Keratinocyte (primary cell): ENCODE measurements at regions not wholly inside any gene's neighbourhood (a gene's known extent, or its start where the extent isn't known, plus 50 kb on each side); places are given as distances from the start of the nearest gene placed in this dataset.

Source experiments
- DNase-seq: peaks from one replicate; pipeline ENCODE4 v3.0.0-alpha.2; 2011; ENCODE audit warnings: low read depth, missing footprints, low spot score
- FAIRE-seq: peaks from 2 replicates; lab custom pipeline; 2011; peaks lifted over from hg19 to GRCh38; lab: Jason Lieb, UNC
- H2AFZ ChIP-seq: 2 replicates; pipeline ENCODE4 v1.6.0; 2012; ENCODE audit warnings: low read length, control low read depth, inconsistent platforms; ENCODE audit not compliant: control insufficient read depth
- H3K27ac ChIP-seq: 2 replicates; pipeline ENCODE4 v1.5.1; 2011; ENCODE audit warnings: low read length; ENCODE audit not compliant: control insufficient read depth, insufficient read depth
- H3K27me3 ChIP-seq: 3 replicates; pipeline ENCODE4 v1.6.0; 2011; ENCODE audit warnings: low read length; ENCODE audit not compliant: control insufficient read depth, insufficient read depth; ENCODE audit errors: extremely low read depth
- H3K36me3 ChIP-seq, 2 experiments: 2 replicates in 1 of 2; 3 replicates in 1 of 2; pipeline ENCODE4 v1.5.1; 2011; ENCODE audit warnings: low read length in 2 of 2, mild to moderate bottlenecking in 1 of 2; ENCODE audit not compliant: control insufficient read depth in 2 of 2, insufficient read depth in 2 of 2; ENCODE audit errors: extremely low read depth in 1 of 2
- H3K4me1 ChIP-seq: 3 replicates; pipeline ENCODE4 v1.5.1; 2011; ENCODE audit warnings: low read length; ENCODE audit not compliant: control insufficient read depth, insufficient read depth; ENCODE audit errors: extremely low read depth
- H3K4me2 ChIP-seq: 3 replicates; pipeline ENCODE4 v1.6.0; 2011; ENCODE audit warnings: low read depth, low read length; ENCODE audit not compliant: control insufficient read depth, insufficient read depth; ENCODE audit errors: extremely low read depth
- H3K4me3 ChIP-seq, 3 experiments: fragments of 200-600 bp in 1 of 3; sonication (generic) in 1 of 3; 2 replicates in 2 of 3; 3 replicates in 1 of 3; pipeline ENCODE4 v1.5.1; 2011 to 2016; ENCODE audit warnings: low read length in 3 of 3, mild to moderate bottlenecking in 3 of 3, control low read depth in 2 of 3, inconsistent platforms in 1 of 3, low read depth in 1 of 3, mixed read lengths in 1 of 3, mixed run types in 1 of 3, moderate library complexity in 1 of 3; ENCODE audit not compliant: control insufficient read depth in 2 of 3, insufficient read depth in 2 of 3; ENCODE audit errors: extremely low read depth in 1 of 3
- H3K79me2 ChIP-seq: 2 replicates; pipeline ENCODE4 v1.6.0; 2012; ENCODE audit warnings: low read length; ENCODE audit not compliant: control insufficient read depth, insufficient read depth
- H3K9ac ChIP-seq: 3 replicates; pipeline ENCODE4 v1.6.0; 2011; ENCODE audit warnings: low read length; ENCODE audit not compliant: control insufficient read depth, insufficient read depth; ENCODE audit errors: extremely low read depth
- H3K9me1 ChIP-seq: 3 replicates; pipeline ENCODE4 v1.6.0; 2011; ENCODE audit warnings: low read length; ENCODE audit not compliant: control insufficient read depth, insufficient read depth; ENCODE audit errors: extremely low read depth
- H3K9me3 ChIP-seq: 2 replicates; pipeline ENCODE4 v1.5.1; 2012; ENCODE audit warnings: low read depth, low read length; ENCODE audit not compliant: control insufficient read depth
- H4K20me1 ChIP-seq: 3 replicates; pipeline ENCODE4 v1.6.0; 2011; ENCODE audit warnings: low read length; ENCODE audit not compliant: control insufficient read depth, insufficient read depth; ENCODE audit errors: extremely low read depth
- CTCF ChIP-seq, 3 experiments: IDR thresholded peaks in 1 of 3; conservative IDR thresholded peaks in 1 of 3; optimal IDR thresholded peaks in 1 of 3; 2 replicates in 2 of 3; 3 replicates in 1 of 3; pipeline versions ENCODE3 to v1.5.1; 2011; ENCODE audit warnings: low read length in 3 of 3, mild to moderate bottlenecking in 3 of 3, moderate library complexity in 2 of 3, control low read depth in 1 of 3, inconsistent platforms in 1 of 3; ENCODE audit not compliant: insufficient read depth in 2 of 3; ENCODE audit errors: extremely low read depth in 1 of 3
- EZH2 ChIP-seq: IDR thresholded peaks from one replicate; pipeline ENCODE4 v1.6.1; 2012; ENCODE audit warnings: inconsistent platforms, mild to moderate bottlenecking, low read length, moderate library complexity
- dilution Hi-C: fragments of 300-500 bp; cut with MboI; formaldehyde crosslinking; loops from one replicate; pipeline ENCODE4 v1.7.0; 2020; ENCODE audit warnings: low sequenced_read_pairs; ENCODE audit not compliant: extremely low pct_ligation_motif_present

DNA sequence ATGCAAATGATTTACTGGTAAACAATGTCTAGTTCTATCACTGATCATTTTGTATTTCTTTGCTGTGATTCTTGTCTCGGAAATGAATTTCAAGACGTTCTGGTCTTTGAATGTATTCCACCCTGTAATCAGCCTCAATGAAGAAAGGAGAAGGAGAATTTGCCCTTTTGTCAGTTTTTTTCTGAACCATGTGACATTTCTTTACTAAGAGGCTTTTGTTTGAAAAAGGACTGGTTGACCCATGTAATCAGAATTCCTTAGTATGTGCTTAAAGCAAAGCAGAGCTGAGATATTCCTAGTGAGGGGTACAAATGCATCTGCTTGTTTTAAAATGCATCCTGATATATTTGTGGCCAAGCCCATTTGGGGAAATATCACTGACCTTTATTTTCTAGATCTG, 581.6 kb downstream of the ETV1 start:
- dilution Hi-C loops: no loop called here
- Histone ChIP-seq H3K27me3 (no peaks in the 10 kb centered on the region), H3K4me2 (no peak overlapping the region), H4K20me1 (no peaks in the 10 kb centered on the region), H3K9me3 (no peaks in the 10 kb centered on the region), H3K27ac (no peak overlapping the region), H3K4me3 (no peak overlapping the region), H3K4me1 (no peaks in the 10 kb centered on the region), H3K36me3 (no peaks in the 10 kb centered on the region), H3K79me2 (no peaks in the 10 kb centered on the region), H3K9ac (no peak overlapping the region), H2AFZ (no peak overlapping the region), H3K9me1 (no peaks in the 10 kb centered on the region)
- TF ChIP-seq CTCF (optimal IDR thresholded peaks at IDR 0.05 in 1 of 3, IDR thresholded peaks at IDR 0.05 in 1 of 3, conservative IDR thresholded peaks at IDR 0.05 in 1 of 3; ENCODE audit: extremely low read depth in 1 of 3, insufficient read depth in 2 of 3, low read length in 3 of 3) (no peak), EZH2 (no peak)
- DNase-seq: no peak
- no peak for FAIRE-seq

DNA sequence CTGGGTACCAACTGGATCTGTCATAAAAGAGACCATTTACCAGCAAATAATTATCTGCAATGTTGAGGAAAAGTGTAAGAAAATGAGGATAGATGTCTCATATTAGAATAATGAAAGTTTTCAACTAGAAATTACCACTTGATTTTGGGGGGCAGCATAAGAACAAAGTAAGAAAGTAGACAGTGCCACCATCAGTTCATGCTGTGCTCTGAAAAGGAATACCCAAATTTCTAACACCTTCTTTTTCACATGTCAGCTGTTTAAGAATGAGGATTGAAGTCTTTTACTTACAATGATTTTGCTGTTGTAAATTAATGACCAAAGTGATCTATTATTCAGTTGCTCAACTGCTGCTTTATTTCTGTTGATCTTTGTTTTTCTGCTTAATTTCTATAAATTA, 578.3 kb downstream of the ETV1 start:
- Histone ChIP-seq H3K4me3 (no peak overlapping the region), H3K9ac (no peak overlapping the region), H3K27ac (no peak overlapping the region), H2AFZ (no peak overlapping the region), H3K4me2 (no peak overlapping the region), H3K36me3 (no peaks in the 10 kb centered on the region), H3K9me3 (no peaks in the 10 kb centered on the region), H3K4me1 (no peaks in the 10 kb centered on the region), H3K9me1 (no peaks in the 10 kb centered on the region), H3K27me3 (no peaks in the 10 kb centered on the region), H3K79me2 (no peaks in the 10 kb centered on the region), H4K20me1 (no peaks in the 10 kb centered on the region)
- FAIRE-seq (no peak), DNase-seq (no peak)
- TF ChIP-seq EZH2 (no peak), CTCF (optimal IDR thresholded peaks at IDR 0.05 in 1 of 3, IDR thresholded peaks at IDR 0.05 in 1 of 3, conservative IDR thresholded peaks at IDR 0.05 in 1 of 3; ENCODE audit: extremely low read depth in 1 of 3, insufficient read depth in 2 of 3, low read length in 3 of 3) (no peak)
- dilution Hi-C loops: no loop called here
